Peyer's patch (tissue), 4 donors: ENCODE measurements at regions not wholly inside any gene's neighbourhood (a gene's known extent, or its start where the extent isn't known, plus 50 kb on each side); places are given as distances from the start of the nearest gene placed in this dataset.

Source experiments
- POLR2A ChIP-seq, 2 donors: fragments of 450-650 bp; IDR thresholded peaks; one replicate each; pipeline ENCODE4 v1.5.1; 2017; ENCODE audit warnings: antibody characterized with exemption in 2 of 2, mild to moderate bottlenecking in 2 of 2, moderate library complexity in 2 of 2
- TF ChIP-seq, protein P1 (sequence below), 6 experiments: fragments of 450-650 bp in 4 of 6; fragments of 200-600 bp in 2 of 6; sonication (generic) in 1 of 6; IDR thresholded peaks; one replicate each; pipeline ENCODE4 v1.5.1; 2017 to 2019; ENCODE audit warnings: antibody characterized with exemption in 6 of 6, mild to moderate bottlenecking in 3 of 6, moderate library complexity in 1 of 6

DNA sequence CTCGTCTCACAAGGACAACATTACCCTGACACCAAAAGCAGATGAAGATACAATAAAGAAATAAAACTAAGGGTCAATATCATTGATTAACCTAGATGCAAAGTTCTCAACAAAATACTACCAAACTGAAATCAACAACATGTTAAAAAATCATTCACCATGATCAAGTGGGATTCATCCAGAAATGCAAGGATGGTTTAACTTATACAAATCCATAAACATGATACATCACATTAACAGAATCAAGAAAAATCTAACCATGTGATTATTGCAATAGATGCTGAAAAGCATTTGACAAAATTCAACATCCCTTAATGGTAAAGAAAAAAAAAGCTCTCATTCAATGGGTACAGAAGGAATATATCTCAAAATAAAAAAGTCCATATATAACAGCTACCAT lies 514.9 kb downstream of the TMA16 start:
- TF ChIP-seq, protein P1, sequence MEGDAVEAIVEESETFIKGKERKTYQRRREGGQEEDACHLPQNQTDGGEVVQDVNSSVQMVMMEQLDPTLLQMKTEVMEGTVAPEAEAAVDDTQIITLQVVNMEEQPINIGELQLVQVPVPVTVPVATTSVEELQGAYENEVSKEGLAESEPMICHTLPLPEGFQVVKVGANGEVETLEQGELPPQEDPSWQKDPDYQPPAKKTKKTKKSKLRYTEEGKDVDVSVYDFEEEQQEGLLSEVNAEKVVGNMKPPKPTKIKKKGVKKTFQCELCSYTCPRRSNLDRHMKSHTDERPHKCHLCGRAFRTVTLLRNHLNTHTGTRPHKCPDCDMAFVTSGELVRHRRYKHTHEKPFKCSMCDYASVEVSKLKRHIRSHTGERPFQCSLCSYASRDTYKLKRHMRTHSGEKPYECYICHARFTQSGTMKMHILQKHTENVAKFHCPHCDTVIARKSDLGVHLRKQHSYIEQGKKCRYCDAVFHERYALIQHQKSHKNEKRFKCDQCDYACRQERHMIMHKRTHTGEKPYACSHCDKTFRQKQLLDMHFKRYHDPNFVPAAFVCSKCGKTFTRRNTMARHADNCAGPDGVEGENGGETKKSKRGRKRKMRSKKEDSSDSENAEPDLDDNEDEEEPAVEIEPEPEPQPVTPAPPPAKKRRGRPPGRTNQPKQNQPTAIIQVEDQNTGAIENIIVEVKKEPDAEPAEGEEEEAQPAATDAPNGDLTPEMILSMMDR (IDR thresholded peaks at IDR 0.05): no peak
- TF ChIP-seq POLR2A (IDR thresholded peaks at IDR 0.05): no peak
